ENCODE measurements at regions not wholly inside any gene's neighbourhood (a gene's known extent, or its start where the extent isn't known, plus 50 kb on each side); places are given as distances from the start of the nearest gene placed in this dataset.

GRCh38 chr2:39855856-39856255, 76.8 kb upstream of the THUMPD2 start:
- no peak for DNase-seq
- no peaks in the 10 kb centered on the region for H3K27me3 Mint-ChIP-seq (ENCODE audit: unreplicated experiment)
- TF ChIP-seq CTCF (IDR thresholded peaks at IDR 0.05; ENCODE audit: partially characterized antibody, unreplicated experiment), result no peak
- no peak overlapping the region for H3K27ac Mint-ChIP-seq (ENCODE audit: unreplicated experiment)
- no peak overlapping the region for H3K4me3 Mint-ChIP-seq (ENCODE audit: unreplicated experiment)
- no peaks in the 10 kb centered on the region for H3K36me3 Mint-ChIP-seq (ENCODE audit: unreplicated experiment)
- no peaks in the 10 kb centered on the region for H3K9me3 Mint-ChIP-seq (ENCODE audit: unreplicated experiment)
- peaks cover 13% of the 10 kb centered on the region for H3K4me1 Mint-ChIP-seq (ENCODE audit: low read depth, unreplicated experiment)

GRCh38 chr2:39854771-39855170, 75.7 kb upstream of the THUMPD2 start:
- H3K27ac Mint-ChIP-seq (ENCODE audit: unreplicated experiment), result no peak overlapping the region
- no peaks in the 10 kb centered on the region for H3K36me3 Mint-ChIP-seq (ENCODE audit: unreplicated experiment)
- H3K27me3 Mint-ChIP-seq (ENCODE audit: unreplicated experiment), result no peaks in the 10 kb centered on the region
- H3K4me1 Mint-ChIP-seq (ENCODE audit: low read depth, unreplicated experiment), result peaks cover 13% of the 10 kb centered on the region
- DNase-seq, result no peak
- H3K9me3 Mint-ChIP-seq (ENCODE audit: unreplicated experiment), result no peaks in the 10 kb centered on the region
- no peak overlapping the region for H3K4me3 Mint-ChIP-seq (ENCODE audit: unreplicated experiment)
- no peak for TF ChIP-seq CTCF (IDR thresholded peaks at IDR 0.05; ENCODE audit: partially characterized antibody, unreplicated experiment)

GRCh38 chr2:39852831-39853230, 73.8 kb upstream of the THUMPD2 start:
- TF ChIP-seq CTCF (IDR thresholded peaks at IDR 0.05; ENCODE audit: partially characterized antibody, unreplicated experiment), result no peak
- Mint-ChIP-seq H3K27ac (ENCODE audit: unreplicated experiment) (no peak overlapping the region), H3K27me3 (ENCODE audit: unreplicated experiment) (no peaks in the 10 kb centered on the region), H3K4me1 (ENCODE audit: low read depth, unreplicated experiment) (peaks cover 13% of the 10 kb centered on the region), H3K4me3 (ENCODE audit: unreplicated experiment) (no peak overlapping the region), H3K9me3 (ENCODE audit: unreplicated experiment) (no peaks in the 10 kb centered on the region), H3K36me3 (ENCODE audit: unreplicated experiment) (no peaks in the 10 kb centered on the region)
- DNase-seq, result no peak

GRCh38 chr2:39851651-39852110, 72.6 kb upstream of the THUMPD2 start:
- H3K4me1 Mint-ChIP-seq (ENCODE audit: low read depth, unreplicated experiment), result peaks cover 13% of the 10 kb centered on the region
- peak; percentile 36 for DNase-seq
- H3K36me3 Mint-ChIP-seq (ENCODE audit: unreplicated experiment), result no peaks in the 10 kb centered on the region
- no peaks in the 10 kb centered on the region for H3K9me3 Mint-ChIP-seq (ENCODE audit: unreplicated experiment)
- no peak for TF ChIP-seq CTCF (IDR thresholded peaks at IDR 0.05; ENCODE audit: partially characterized antibody, unreplicated experiment)
- H3K4me3 Mint-ChIP-seq (ENCODE audit: unreplicated experiment), result no peak overlapping the region
- no peaks in the 10 kb centered on the region for H3K27me3 Mint-ChIP-seq (ENCODE audit: unreplicated experiment)
- H3K27ac Mint-ChIP-seq (ENCODE audit: unreplicated experiment), result no peak overlapping the region

GRCh38 chr2:39851251-39851650, 72.2 kb upstream of the THUMPD2 start:
- no peaks in the 10 kb centered on the region for H3K9me3 Mint-ChIP-seq (ENCODE audit: unreplicated experiment)
- H3K27ac Mint-ChIP-seq (ENCODE audit: unreplicated experiment), result no peak overlapping the region
- no peaks in the 10 kb centered on the region for H3K36me3 Mint-ChIP-seq (ENCODE audit: unreplicated experiment)
- H3K27me3 Mint-ChIP-seq (ENCODE audit: unreplicated experiment), result no peaks in the 10 kb centered on the region
- peaks cover 13% of the 10 kb centered on the region for H3K4me1 Mint-ChIP-seq (ENCODE audit: low read depth, unreplicated experiment)
- no peak for DNase-seq
- no peak overlapping the region for H3K4me3 Mint-ChIP-seq (ENCODE audit: unreplicated experiment)
- no peak for TF ChIP-seq CTCF (IDR thresholded peaks at IDR 0.05; ENCODE audit: partially characterized antibody, unreplicated experiment)

Data from glutamatergic neuron (in vitro differentiated cells).